ENCODE measurements at regions not wholly inside any gene's neighbourhood (a gene's known extent, or its start where the extent isn't known, plus 50 kb on each side); places are given as distances from the start of the nearest gene placed in this dataset.

GRCh38 chr5:61620699-61621182 is 288.7 kb downstream of the ZSWIM6 start:
- no peak for TF ChIP-seq CTCF (IDR thresholded peaks at IDR 0.05; ENCODE audit: control insufficient read depth, extremely low read depth, insufficient read depth)
- DNase-seq (ENCODE audit: low read depth), result peak; percentile 39
- no peak overlapping the region for H3K4me3 ChIP-seq (ENCODE audit: low read depth, low read length)

- TF ChIP-seq CTCF (IDR thresholded peaks at IDR 0.05; ENCODE audit: control insufficient read depth, extremely low read depth, insufficient read depth), result no peak
- DNase-seq (ENCODE audit: low read depth), result no peak
- no peak overlapping the region for H3K4me3 ChIP-seq (ENCODE audit: low read depth, low read length)
These were observed 289.2 kb downstream of the ZSWIM6 start for GRCh38 chr5:61621202-61621650.

GRCh38 chr5:61622156-61622555 is 290.1 kb downstream of the ZSWIM6 start:
- no peak for TF ChIP-seq CTCF (IDR thresholded peaks at IDR 0.05; ENCODE audit: control insufficient read depth, extremely low read depth, insufficient read depth)
- no peak for DNase-seq (ENCODE audit: low read depth)
- no peak overlapping the region for H3K4me3 ChIP-seq (ENCODE audit: low read depth, low read length)

GRCh38 chr5:61623401-61624069 is 291.5 kb downstream of the ZSWIM6 start:
- H3K4me3 ChIP-seq (ENCODE audit: low read depth, low read length), result no peak overlapping the region
- no peak for TF ChIP-seq CTCF (IDR thresholded peaks at IDR 0.05; ENCODE audit: control insufficient read depth, extremely low read depth, insufficient read depth)
- no peak for DNase-seq (ENCODE audit: low read depth)

- no peak for TF ChIP-seq CTCF (IDR thresholded peaks at IDR 0.05; ENCODE audit: control insufficient read depth, extremely low read depth, insufficient read depth)
- H3K4me3 ChIP-seq (ENCODE audit: low read depth, low read length), result no peak overlapping the region
- no peak for DNase-seq (ENCODE audit: low read depth)
These were observed 292.6 kb downstream of the ZSWIM6 start for GRCh38 chr5:61624553-61625136.

GRCh38 chr5:61625137-61625561 is 293.1 kb downstream of the ZSWIM6 start:
- H3K4me3 ChIP-seq (ENCODE audit: low read depth, low read length), result no peak overlapping the region
- no peak for DNase-seq (ENCODE audit: low read depth)
- TF ChIP-seq CTCF (IDR thresholded peaks at IDR 0.05; ENCODE audit: control insufficient read depth, extremely low read depth, insufficient read depth), result no peak

Measured in LNCaP clone FGC (cell line).